ENCODE measurements at regions not wholly inside any gene's neighbourhood (a gene's known extent, or its start where the extent isn't known, plus 50 kb on each side); places are given as distances from the start of the nearest gene placed in this dataset.

DNA sequence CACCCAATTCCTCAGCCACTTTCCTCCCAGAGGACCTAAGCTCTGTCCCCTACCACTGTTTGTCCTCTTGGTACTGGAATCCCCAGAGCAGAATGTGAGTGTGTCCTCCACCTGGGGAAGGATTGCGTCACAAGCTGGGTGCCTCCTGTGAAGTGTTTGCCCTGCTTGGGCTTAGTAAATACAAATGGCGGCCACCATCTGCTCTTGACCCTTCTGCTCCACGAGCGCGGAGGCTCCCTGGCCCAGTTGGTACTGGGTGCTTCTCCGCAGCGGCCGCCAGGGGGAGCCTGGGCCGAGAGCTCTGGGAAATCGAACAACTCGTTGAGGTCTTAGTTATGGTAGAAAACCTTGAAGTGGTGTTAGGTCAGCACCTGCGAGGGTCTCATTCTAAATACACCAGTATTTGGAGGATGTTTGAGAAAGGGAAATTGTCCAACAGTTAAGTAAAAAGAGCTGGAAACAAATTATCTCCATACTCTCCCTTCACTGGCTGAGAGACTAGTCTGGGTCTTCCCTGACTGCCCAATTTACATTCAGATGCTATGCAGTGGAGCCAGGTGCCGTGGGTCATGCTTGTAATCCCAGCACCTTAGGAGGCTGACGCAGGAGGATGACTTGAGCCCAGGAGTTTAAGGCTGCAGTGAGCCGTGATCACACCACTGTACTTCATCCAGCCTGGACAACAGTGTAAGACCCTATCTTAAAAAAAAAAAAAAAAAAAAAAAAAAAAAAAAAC lies 74.6 kb upstream of the TEAD1 start (continued):
- TF ChIP-seq, protein P1, sequence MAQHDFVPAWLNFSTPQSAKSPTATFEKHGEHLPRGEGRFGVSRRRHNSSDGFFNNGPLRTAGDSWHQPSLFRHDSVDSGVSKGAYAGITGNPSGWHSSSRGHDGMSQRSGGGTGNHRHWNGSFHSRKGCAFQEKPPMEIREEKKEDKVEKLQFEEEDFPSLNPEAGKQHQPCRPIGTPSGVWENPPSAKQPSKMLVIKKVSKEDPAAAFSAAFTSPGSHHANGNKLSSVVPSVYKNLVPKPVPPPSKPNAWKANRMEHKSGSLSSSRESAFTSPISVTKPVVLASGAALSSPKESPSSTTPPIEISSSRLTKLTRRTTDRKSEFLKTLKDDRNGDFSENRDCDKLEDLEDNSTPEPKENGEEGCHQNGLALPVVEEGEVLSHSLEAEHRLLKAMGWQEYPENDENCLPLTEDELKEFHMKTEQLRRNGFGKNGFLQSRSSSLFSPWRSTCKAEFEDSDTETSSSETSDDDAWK (CRISPR knock-in tag; IDR thresholded peaks at IDR 0.05): no peak
- no peak for TF ChIP-seq EED (CRISPR knock-in tag; IDR thresholded peaks at IDR 0.05)
- TF ChIP-seq, protein P2, sequence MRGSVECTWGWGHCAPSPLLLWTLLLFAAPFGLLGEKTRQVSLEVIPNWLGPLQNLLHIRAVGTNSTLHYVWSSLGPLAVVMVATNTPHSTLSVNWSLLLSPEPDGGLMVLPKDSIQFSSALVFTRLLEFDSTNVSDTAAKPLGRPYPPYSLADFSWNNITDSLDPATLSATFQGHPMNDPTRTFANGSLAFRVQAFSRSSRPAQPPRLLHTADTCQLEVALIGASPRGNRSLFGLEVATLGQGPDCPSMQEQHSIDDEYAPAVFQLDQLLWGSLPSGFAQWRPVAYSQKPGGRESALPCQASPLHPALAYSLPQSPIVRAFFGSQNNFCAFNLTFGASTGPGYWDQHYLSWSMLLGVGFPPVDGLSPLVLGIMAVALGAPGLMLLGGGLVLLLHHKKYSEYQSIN (CRISPR knock-in tag; IDR thresholded peaks at IDR 0.05; ENCODE audit: borderline replicate concordance): no peak
- peak; percentile 100 for TF ChIP-seq ZNF644 (CRISPR knock-in tag; IDR thresholded peaks at IDR 0.05; ENCODE audit: low read depth)
- TF ChIP-seq KLF11 (CRISPR knock-in tag; IDR thresholded peaks at IDR 0.05): no peak
- TF ChIP-seq TGIF2 (CRISPR knock-in tag; IDR thresholded peaks at IDR 0.05): peak; percentile 72; the same call in 1 of the 2 replicates
- no peak for TF ChIP-seq ZNF251 (CRISPR knock-in tag; IDR thresholded peaks at IDR 0.05)
- TF ChIP-seq ZNF501 (CRISPR knock-in tag; IDR thresholded peaks at IDR 0.05): peak; percentile 96
- TF ChIP-seq, protein P3, sequence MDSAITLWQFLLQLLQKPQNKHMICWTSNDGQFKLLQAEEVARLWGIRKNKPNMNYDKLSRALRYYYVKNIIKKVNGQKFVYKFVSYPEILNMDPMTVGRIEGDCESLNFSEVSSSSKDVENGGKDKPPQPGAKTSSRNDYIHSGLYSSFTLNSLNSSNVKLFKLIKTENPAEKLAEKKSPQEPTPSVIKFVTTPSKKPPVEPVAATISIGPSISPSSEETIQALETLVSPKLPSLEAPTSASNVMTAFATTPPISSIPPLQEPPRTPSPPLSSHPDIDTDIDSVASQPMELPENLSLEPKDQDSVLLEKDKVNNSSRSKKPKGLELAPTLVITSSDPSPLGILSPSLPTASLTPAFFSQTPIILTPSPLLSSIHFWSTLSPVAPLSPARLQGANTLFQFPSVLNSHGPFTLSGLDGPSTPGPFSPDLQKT (CRISPR knock-in tag; IDR thresholded peaks at IDR 0.05; ENCODE audit: borderline replicate concordance): no peak
- TF ChIP-seq, protein P4, sequence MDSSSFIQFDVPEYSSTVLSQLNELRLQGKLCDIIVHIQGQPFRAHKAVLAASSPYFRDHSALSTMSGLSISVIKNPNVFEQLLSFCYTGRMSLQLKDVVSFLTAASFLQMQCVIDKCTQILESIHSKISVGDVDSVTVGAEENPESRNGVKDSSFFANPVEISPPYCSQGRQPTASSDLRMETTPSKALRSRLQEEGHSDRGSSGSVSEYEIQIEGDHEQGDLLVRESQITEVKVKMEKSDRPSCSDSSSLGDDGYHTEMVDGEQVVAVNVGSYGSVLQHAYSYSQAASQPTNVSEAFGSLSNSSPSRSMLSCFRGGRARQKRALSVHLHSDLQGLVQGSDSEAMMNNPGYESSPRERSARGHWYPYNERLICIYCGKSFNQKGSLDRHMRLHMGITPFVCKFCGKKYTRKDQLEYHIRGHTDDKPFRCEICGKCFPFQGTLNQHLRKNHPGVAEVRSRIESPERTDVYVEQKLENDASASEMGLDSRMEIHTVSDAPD (CRISPR knock-in tag; IDR thresholded peaks at IDR 0.05): peak; percentile 61; the same call in 1 of the 2 replicates
- TF ChIP-seq, protein P5, sequence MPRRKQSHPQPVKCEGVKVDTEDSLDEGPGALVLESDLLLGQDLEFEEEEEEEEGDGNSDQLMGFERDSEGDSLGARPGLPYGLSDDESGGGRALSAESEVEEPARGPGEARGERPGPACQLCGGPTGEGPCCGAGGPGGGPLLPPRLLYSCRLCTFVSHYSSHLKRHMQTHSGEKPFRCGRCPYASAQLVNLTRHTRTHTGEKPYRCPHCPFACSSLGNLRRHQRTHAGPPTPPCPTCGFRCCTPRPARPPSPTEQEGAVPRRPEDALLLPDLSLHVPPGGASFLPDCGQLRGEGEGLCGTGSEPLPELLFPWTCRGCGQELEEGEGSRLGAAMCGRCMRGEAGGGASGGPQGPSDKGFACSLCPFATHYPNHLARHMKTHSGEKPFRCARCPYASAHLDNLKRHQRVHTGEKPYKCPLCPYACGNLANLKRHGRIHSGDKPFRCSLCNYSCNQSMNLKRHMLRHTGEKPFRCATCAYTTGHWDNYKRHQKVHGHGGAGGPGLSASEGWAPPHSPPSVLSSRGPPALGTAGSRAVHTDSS (CRISPR knock-in tag; conservative IDR thresholded peaks at IDR 0.05): no peak
- TF ChIP-seq ZNF75D (CRISPR knock-in tag; IDR thresholded peaks at IDR 0.05; ENCODE audit: borderline replicate concordance): no peak
- TF ChIP-seq SETDB1 (CRISPR knock-in tag; IDR thresholded peaks at IDR 0.05; ENCODE audit: borderline replicate concordance): no peak
- TF ChIP-seq FOXO1 (CRISPR knock-in tag; IDR thresholded peaks at IDR 0.05): peak; percentile 93
- no peak for TF ChIP-seq FIP1L1 (IDR thresholded peaks at IDR 0.05; ENCODE audit: borderline replicate concordance, insufficient read depth, low read depth, low read length)
- TF ChIP-seq, protein P6, sequence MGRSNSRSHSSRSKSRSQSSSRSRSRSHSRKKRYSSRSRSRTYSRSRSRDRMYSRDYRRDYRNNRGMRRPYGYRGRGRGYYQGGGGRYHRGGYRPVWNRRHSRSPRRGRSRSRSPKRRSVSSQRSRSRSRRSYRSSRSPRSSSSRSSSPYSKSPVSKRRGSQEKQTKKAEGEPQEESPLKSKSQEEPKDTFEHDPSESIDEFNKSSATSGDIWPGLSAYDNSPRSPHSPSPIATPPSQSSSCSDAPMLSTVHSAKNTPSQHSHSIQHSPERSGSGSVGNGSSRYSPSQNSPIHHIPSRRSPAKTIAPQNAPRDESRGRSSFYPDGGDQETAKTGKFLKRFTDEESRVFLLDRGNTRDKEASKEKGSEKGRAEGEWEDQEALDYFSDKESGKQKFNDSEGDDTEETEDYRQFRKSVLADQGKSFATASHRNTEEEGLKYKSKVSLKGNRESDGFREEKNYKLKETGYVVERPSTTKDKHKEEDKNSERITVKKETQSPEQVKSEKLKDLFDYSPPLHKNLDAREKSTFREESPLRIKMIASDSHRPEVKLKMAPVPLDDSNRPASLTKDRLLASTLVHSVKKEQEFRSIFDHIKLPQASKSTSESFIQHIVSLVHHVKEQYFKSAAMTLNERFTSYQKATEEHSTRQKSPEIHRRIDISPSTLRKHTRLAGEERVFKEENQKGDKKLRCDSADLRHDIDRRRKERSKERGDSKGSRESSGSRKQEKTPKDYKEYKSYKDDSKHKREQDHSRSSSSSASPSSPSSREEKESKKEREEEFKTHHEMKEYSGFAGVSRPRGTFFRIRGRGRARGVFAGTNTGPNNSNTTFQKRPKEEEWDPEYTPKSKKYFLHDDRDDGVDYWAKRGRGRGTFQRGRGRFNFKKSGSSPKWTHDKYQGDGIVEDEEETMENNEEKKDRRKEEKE (IDR thresholded peaks at IDR 0.05): no peak
- TF ChIP-seq TOPORS (CRISPR knock-in tag; IDR thresholded peaks at IDR 0.05): peak; percentile 88; the same call in 1 of the 2 replicates

Measured in HepG2 (cell line).